ENCODE measurements at regions not wholly inside any gene's neighbourhood (a gene's known extent, or its start where the extent isn't known, plus 50 kb on each side); places are given as distances from the start of the nearest gene placed in this dataset.

- POLR2A ChIA-PET = no interaction called here
- Mint-ChIP-seq H3K4me1 (no peaks in the 10 kb centered on the region), H3K27me3 (no peaks in the 10 kb centered on the region)
These were observed 116.7 kb upstream of the ADRA2C start for GRCh38 chr4:3649491-3649890.

GRCh38 chr4:3648731-3649130 is 116.5 kb upstream of the LRPAP1 start:
- Mint-ChIP-seq H3K27ac (no peak overlapping the region), H3K36me3 (ENCODE audit: low read depth) (no peaks in the 10 kb centered on the region), H3K27me3 (no peaks in the 10 kb centered on the region), H3K4me3 (no peak overlapping the region), H3K9me3 (no peaks in the 10 kb centered on the region), H3K4me1 (no peaks in the 10 kb centered on the region)
- DNase-seq = no peak
- ChIA-PET CTCF (no interaction called here), POLR2A (no interaction called here)

More at GRCh38 chr4:3649491-3649890, 116.7 kb upstream of the ADRA2C start:
- Mint-ChIP-seq H3K36me3 (ENCODE audit: low read depth) (no peaks in the 10 kb centered on the region), H3K27ac (no peak overlapping the region), H3K4me3 (no peak overlapping the region), H3K9me3 (no peaks in the 10 kb centered on the region)
- CTCF ChIA-PET = no interaction called here
- DNase-seq = no peak

- no peak for DNase-seq
- H3K36me3 Mint-ChIP-seq (ENCODE audit: low read depth) = no peaks in the 10 kb centered on the region
- H3K9me3 Mint-ChIP-seq = no peaks in the 10 kb centered on the region
- ChIA-PET CTCF (no interaction called here), POLR2A (no interaction called here)
- no peaks in the 10 kb centered on the region for H3K27me3 Mint-ChIP-seq
- H3K4me1 Mint-ChIP-seq = no peaks in the 10 kb centered on the region
- H3K4me3 Mint-ChIP-seq = no peak overlapping the region
- H3K27ac Mint-ChIP-seq = no peak overlapping the region
These were observed 116.0 kb upstream of the LRPAP1 start for GRCh38 chr4:3648195-3648594.

GRCh38 chr4:3647421-3647820 is 115.2 kb upstream of the LRPAP1 start:
- POLR2A ChIA-PET = no interaction called here
- no peak for DNase-seq
- Mint-ChIP-seq H3K27ac (no peak overlapping the region), H3K4me3 (no peak overlapping the region), H3K36me3 (ENCODE audit: low read depth) (no peaks in the 10 kb centered on the region), H3K4me1 (no peaks in the 10 kb centered on the region), H3K9me3 (no peaks in the 10 kb centered on the region), H3K27me3 (no peaks in the 10 kb centered on the region)
- CTCF ChIA-PET = no interaction called here

- no peak for DNase-seq
- Mint-ChIP-seq H3K4me1 (no peaks in the 10 kb centered on the region), H3K27ac (no peak overlapping the region), H3K27me3 (no peaks in the 10 kb centered on the region), H3K36me3 (ENCODE audit: low read depth) (no peaks in the 10 kb centered on the region), H3K4me3 (no peak overlapping the region), H3K9me3 (no peaks in the 10 kb centered on the region)
- ChIA-PET CTCF (no interaction called here), POLR2A (no interaction called here)
These were observed 113.8 kb upstream of the LRPAP1 start for GRCh38 chr4:3645711-3646679.

GRCh38 chr4:3644849-3645627 is 112.8 kb upstream of the LRPAP1 start:
- H3K27ac Mint-ChIP-seq = no peak overlapping the region
- ChIA-PET POLR2A (no interaction called here), CTCF (no interaction called here)
- H3K27me3 Mint-ChIP-seq = no peaks in the 10 kb centered on the region
- DNase-seq = no peak
- H3K4me1 Mint-ChIP-seq = no peaks in the 10 kb centered on the region
- no peaks in the 10 kb centered on the region for H3K36me3 Mint-ChIP-seq (ENCODE audit: low read depth)
- H3K4me3 Mint-ChIP-seq = no peak overlapping the region
- no peaks in the 10 kb centered on the region for H3K9me3 Mint-ChIP-seq

GRCh38 chr4:3643518-3644433 is 111.6 kb upstream of the LRPAP1 start:
- ChIA-PET POLR2A (no interaction called here), CTCF (no interaction called here)
- Mint-ChIP-seq H3K27ac (no peak overlapping the region), H3K4me3 (no peak overlapping the region), H3K9me3 (no peaks in the 10 kb centered on the region), H3K27me3 (no peaks in the 10 kb centered on the region), H3K36me3 (ENCODE audit: low read depth) (no peaks in the 10 kb centered on the region), H3K4me1 (no peaks in the 10 kb centered on the region)
- DNase-seq = no peak

- no peaks in the 10 kb centered on the region for H3K36me3 Mint-ChIP-seq (ENCODE audit: low read depth)
- H3K27me3 Mint-ChIP-seq = no peaks in the 10 kb centered on the region
- DNase-seq = no peak
- ChIA-PET POLR2A (no interaction called here), CTCF (no interaction called here)
- H3K9me3 Mint-ChIP-seq = no peaks in the 10 kb centered on the region
- H3K4me3 Mint-ChIP-seq = no peak overlapping the region
- H3K27ac Mint-ChIP-seq = no peak overlapping the region
- no peaks in the 10 kb centered on the region for H3K4me1 Mint-ChIP-seq
These were observed 110.7 kb upstream of the LRPAP1 start for GRCh38 chr4:3642806-3643517.

- H3K27me3 Mint-ChIP-seq = no peaks in the 10 kb centered on the region
- no peak overlapping the region for H3K27ac Mint-ChIP-seq
- H3K4me1 Mint-ChIP-seq = no peaks in the 10 kb centered on the region
- DNase-seq = no peak
- POLR2A ChIA-PET = no interaction called here
- CTCF ChIA-PET = no interaction called here
- no peak overlapping the region for H3K4me3 Mint-ChIP-seq
- H3K36me3 Mint-ChIP-seq (ENCODE audit: low read depth) = no peaks in the 10 kb centered on the region
- no peaks in the 10 kb centered on the region for H3K9me3 Mint-ChIP-seq
These were observed 109.9 kb upstream of the LRPAP1 start for GRCh38 chr4:3642056-3642630.

- Mint-ChIP-seq H3K27ac (no peak overlapping the region), H3K4me1 (no peaks in the 10 kb centered on the region), H3K9me3 (no peaks in the 10 kb centered on the region), H3K36me3 (ENCODE audit: low read depth) (no peaks in the 10 kb centered on the region), H3K27me3 (no peaks in the 10 kb centered on the region), H3K4me3 (no peak overlapping the region)
- CTCF ChIA-PET = no interaction called here
- POLR2A ChIA-PET = no interaction called here
- no peak for DNase-seq
These were observed 109.3 kb upstream of the LRPAP1 start for GRCh38 chr4:3641501-3641900.

- Mint-ChIP-seq H3K36me3 (ENCODE audit: low read depth) (no peaks in the 10 kb centered on the region), H3K4me3 (no peak overlapping the region), H3K9me3 (peaks cover 3% of the 10 kb centered on the region), H3K4me1 (no peaks in the 10 kb centered on the region), H3K27ac (no peak overlapping the region), H3K27me3 (no peaks in the 10 kb centered on the region)
- no peak for DNase-seq
- CTCF ChIA-PET = no interaction called here
- POLR2A ChIA-PET = no interaction called here
These were observed 108.4 kb upstream of the LRPAP1 start for GRCh38 chr4:3640587-3640962.

Data from activated CD4-positive, alpha-beta T cell treated with anti-CD3 and anti-CD28 coated beads, Interleukin-2, amount 10 ng/mL, durations not matched to agents 7 days and 5 days (primary cell).